RWPE2 (cell line): ENCODE measurements at regions not wholly inside any gene's neighbourhood (a gene's known extent, or its start where the extent isn't known, plus 50 kb on each side); places are given as distances from the start of the nearest gene placed in this dataset.
"Not testable (repeated sequence)": the region's sequence is repeated elsewhere in the genome, so short reads cannot be mapped to it uniquely, and the experiment has no call there.

ENCODE experiments used
- ATAC-seq: fragments of 200-7000 bp; cut with Tn5 transposase; 3 replicates; pipeline ENCODE4 v1.9.1; 2021; ENCODE audit warnings: low read depth
- DNase-seq: peaks from one replicate; pipeline ENCODE4 v3.0.0-alpha.2; 2020; ENCODE audit warnings: low spot score
- H3K27ac ChIP-seq: fragments of 450-650 bp; 2 replicates; pipeline ENCODE4 v1.5.1; 2017; ENCODE audit warnings: mild to moderate bottlenecking; ENCODE audit not compliant: poor library complexity, severe bottlenecking
- H3K27me3 ChIP-seq: fragments of 250-450 bp; sonication (Bioruptor Pico); 2 replicates; pipeline ENCODE4 v1.5.1; 2021; ENCODE audit warnings: mild to moderate bottlenecking, moderate library complexity; ENCODE audit not compliant: insufficient read depth, poor library complexity, severe bottlenecking
- H3K36me3 ChIP-seq: fragments of 250-450 bp; sonication (Bioruptor Pico); 2 replicates; pipeline ENCODE4 v1.5.1; 2020; ENCODE audit warnings: low read depth, mild to moderate bottlenecking, moderate library complexity
- H3K4me1 ChIP-seq: fragments of 250-450 bp; sonication (Bioruptor Pico); 2 replicates; pipeline ENCODE4 v1.5.1; 2021; ENCODE audit warnings: mild to moderate bottlenecking, moderate library complexity; ENCODE audit not compliant: insufficient read depth, poor library complexity, severe bottlenecking
- H3K4me3 ChIP-seq: fragments of 250-450 bp; sonication (Bioruptor Pico); 2 replicates; pipeline ENCODE4 v1.5.1; 2021; ENCODE audit warnings: mild to moderate bottlenecking, moderate library complexity; ENCODE audit not compliant: severe bottlenecking
- H3K9me3 ChIP-seq: fragments of 250-450 bp; sonication (Bioruptor Pico); 2 replicates; pipeline ENCODE4 v1.5.1; 2021; ENCODE audit warnings: mild to moderate bottlenecking, moderate library complexity; ENCODE audit not compliant: severe bottlenecking
- TF ChIP-seq, protein P1 (sequence below): fragments of 450-650 bp; IDR thresholded peaks from one replicate; pipeline ENCODE4 v1.5.1; 2017; ENCODE audit warnings: mild to moderate bottlenecking, moderate library complexity; ENCODE audit not compliant: poor library complexity, severe bottlenecking

DNA sequence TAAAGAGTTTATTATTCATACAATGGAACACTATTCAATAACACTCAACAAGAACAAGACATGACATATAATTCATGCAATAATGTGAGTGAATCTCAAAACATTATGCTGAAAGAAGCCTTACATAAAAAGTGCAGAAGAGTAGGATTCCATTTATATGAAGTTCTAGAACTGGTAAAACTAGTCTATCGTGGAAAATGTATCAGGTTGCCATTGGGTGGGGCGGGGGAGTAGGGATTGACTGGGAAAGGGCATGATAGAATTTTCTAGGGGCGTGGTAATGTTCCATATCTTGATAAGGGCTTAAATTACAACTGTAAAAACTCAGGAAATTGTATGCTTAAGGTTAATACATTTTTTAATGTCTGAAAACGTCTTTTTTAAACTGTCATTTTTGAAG, 247.9 kb downstream of the SATB1 start:
- Histone ChIP-seq H3K36me3 (no peaks in the 10 kb centered on the region), H3K4me3 (no peak overlapping the region), H3K4me1 (peaks cover 6% of the 10 kb centered on the region), H3K27ac (no peak overlapping the region), H3K27me3 (no peaks in the 10 kb centered on the region), H3K9me3 (no peaks in the 10 kb centered on the region)
- ATAC-seq (peak; percentile 29; the same call in 1 of the 3 replicates), DNase-seq (no peak)
- TF ChIP-seq, protein P1, sequence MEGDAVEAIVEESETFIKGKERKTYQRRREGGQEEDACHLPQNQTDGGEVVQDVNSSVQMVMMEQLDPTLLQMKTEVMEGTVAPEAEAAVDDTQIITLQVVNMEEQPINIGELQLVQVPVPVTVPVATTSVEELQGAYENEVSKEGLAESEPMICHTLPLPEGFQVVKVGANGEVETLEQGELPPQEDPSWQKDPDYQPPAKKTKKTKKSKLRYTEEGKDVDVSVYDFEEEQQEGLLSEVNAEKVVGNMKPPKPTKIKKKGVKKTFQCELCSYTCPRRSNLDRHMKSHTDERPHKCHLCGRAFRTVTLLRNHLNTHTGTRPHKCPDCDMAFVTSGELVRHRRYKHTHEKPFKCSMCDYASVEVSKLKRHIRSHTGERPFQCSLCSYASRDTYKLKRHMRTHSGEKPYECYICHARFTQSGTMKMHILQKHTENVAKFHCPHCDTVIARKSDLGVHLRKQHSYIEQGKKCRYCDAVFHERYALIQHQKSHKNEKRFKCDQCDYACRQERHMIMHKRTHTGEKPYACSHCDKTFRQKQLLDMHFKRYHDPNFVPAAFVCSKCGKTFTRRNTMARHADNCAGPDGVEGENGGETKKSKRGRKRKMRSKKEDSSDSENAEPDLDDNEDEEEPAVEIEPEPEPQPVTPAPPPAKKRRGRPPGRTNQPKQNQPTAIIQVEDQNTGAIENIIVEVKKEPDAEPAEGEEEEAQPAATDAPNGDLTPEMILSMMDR, result no peak

DNA sequence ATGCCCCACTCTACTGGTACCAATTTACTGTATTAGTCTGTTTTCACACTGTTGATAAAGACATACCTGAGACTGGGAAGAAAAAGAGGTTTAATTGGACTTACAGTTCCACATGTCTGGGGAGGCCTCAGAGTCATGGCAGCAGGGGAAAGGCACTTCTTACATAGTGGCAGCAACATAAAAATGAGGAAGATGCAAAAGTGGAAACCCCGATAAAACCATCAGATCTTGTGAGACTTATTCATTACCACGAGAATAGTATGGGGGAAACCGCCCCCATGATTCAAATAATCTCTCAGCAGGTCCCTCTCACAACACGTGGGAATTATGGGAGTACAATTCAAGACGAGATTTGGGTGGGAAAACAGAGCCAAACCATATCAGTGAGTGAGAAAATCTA, 251.2 kb downstream of the SATB1 start:
- H3K36me3 ChIP-seq, H3K4me3 ChIP-seq, DNase-seq, ATAC-seq, H3K27me3 ChIP-seq, H3K9me3 ChIP-seq, H3K4me1 ChIP-seq, H3K27ac ChIP-seq: not testable (repeated sequence)

DNA sequence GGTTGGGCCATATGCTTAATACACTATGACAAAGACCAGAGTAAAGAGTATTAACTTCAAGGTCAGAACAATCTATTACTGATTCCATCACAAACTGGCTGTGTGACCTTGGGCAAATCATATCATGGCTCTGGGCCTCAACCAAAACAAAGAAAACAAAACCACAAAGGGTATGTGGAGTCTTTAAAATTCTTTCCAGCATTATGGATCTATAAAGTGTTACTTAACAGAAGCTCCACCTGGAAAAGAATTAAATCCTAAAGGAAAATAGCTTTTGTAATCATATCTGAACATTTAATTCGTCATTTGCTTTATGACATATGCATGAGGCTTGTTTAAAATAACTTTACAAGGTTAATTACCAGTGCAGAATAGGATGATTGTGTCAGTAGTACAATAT, 265.5 kb downstream of the SATB1 start:
- no peaks in the 10 kb centered on the region for H3K27me3 ChIP-seq
- H3K4me3 ChIP-seq, result no peak overlapping the region
- H3K36me3 ChIP-seq, result no peaks in the 10 kb centered on the region
- H3K27ac ChIP-seq, result no peak overlapping the region
- H3K9me3 ChIP-seq, result no peaks in the 10 kb centered on the region
- ATAC-seq (no peak), DNase-seq (no peak)
- TF ChIP-seq, protein P1, result no peak
- H3K4me1 ChIP-seq, result no peaks in the 10 kb centered on the region

DNA sequence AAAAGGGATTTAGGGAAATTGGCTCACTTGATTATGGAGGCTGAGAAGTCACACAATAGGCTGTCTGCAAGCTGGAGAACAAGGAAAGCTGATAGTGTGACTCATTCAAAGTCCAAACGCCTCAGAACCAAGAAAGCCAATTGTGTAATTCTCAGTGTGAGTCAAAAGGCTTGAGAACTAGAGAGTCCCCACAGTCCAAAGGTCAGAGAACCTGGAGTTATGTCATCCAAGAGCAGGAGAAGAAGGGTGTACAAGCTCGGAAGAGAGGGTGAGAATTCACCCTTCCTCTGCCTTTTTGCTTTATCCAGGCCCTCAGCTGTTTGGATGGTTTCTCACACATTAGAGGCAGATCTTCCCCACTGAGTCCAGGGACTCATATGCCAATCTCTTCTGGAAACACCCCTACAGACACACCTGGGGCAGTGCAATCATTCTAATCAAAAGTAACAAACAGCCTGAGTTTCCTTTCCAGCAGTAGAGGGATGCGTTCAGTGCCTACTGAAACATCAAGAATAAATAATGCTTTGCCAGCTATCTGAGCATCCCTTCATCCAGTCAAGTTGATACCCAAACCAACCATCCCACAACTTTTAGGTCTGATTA, 271.5 kb downstream of the SATB1 start:
- Histone ChIP-seq H3K27ac (no peak overlapping the region), H3K4me1 (peaks cover 8% of the 10 kb centered on the region), H3K36me3 (no peaks in the 10 kb centered on the region), H3K4me3 (no peak overlapping the region), H3K27me3 (no peaks in the 10 kb centered on the region), H3K9me3 (no peaks in the 10 kb centered on the region)
- TF ChIP-seq, protein P1, result no peak
- DNase-seq (no peak), ATAC-seq (peak; percentile 97)

DNA sequence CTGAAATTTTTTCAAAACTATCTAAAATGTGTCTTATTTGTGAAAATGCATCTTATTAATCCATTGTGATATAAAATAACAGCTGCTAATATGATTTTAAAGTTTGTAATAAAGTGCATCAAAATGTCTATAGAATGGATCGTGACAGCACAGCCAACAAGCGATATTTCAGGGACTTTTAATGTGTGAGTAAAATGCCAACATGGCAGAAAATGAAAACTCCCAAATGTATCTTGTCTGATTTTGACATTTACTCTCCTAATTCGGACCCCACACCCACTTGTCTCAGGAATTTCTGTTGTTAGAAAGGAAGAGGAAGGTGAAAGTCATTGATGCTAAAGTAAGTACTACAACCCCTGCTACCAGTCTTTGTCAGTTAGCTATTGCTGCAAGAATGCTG, 273.9 kb downstream of the SATB1 start:
- Histone ChIP-seq H3K27me3 (no peaks in the 10 kb centered on the region), H3K4me3 (no peak overlapping the region), H3K27ac (no peak overlapping the region), H3K36me3 (no peaks in the 10 kb centered on the region), H3K9me3 (no peaks in the 10 kb centered on the region), H3K4me1 (peaks cover 14% of the 10 kb centered on the region)
- TF ChIP-seq, protein P1, result no peak
- no peak for DNase-seq
- no peak for ATAC-seq
